IPS-15b (cell line): ENCODE measurements at regions not wholly inside any gene's neighbourhood (a gene's known extent, or its start where the extent isn't known, plus 50 kb on each side); places are given as distances from the start of the nearest gene placed in this dataset.

Source experiments
- H3K27me3 ChIP-seq: one replicate; pipeline ENCODE4 v1.6.1; 2013; ENCODE audit warnings: low read length; ENCODE audit not compliant: control insufficient read depth, insufficient read depth
- H3K36me3 ChIP-seq: one replicate; pipeline ENCODE4 v1.6.1; 2013; ENCODE audit warnings: low read length; ENCODE audit not compliant: control insufficient read depth, insufficient read depth
- H3K4me1 ChIP-seq: one replicate; pipeline ENCODE4 v1.6.1; 2013; ENCODE audit warnings: mild to moderate bottlenecking, low read length; ENCODE audit not compliant: control insufficient read depth, insufficient read depth
- H3K4me3 ChIP-seq: one replicate; pipeline ENCODE4 v1.5.1; 2013; ENCODE audit warnings: low read depth, low read length
- H3K9ac ChIP-seq: one replicate; pipeline ENCODE4 v1.6.1; 2013; ENCODE audit warnings: low read depth, mild to moderate bottlenecking, low read length
- H3K9me3 ChIP-seq: one replicate; pipeline ENCODE4 v1.6.1; 2013; ENCODE audit warnings: mild to moderate bottlenecking, low read length; ENCODE audit not compliant: control insufficient read depth, insufficient read depth

- no peaks in the 10 kb centered on the region for H3K4me1 ChIP-seq
- H3K36me3 ChIP-seq: no peaks in the 10 kb centered on the region
- no peak overlapping the region for H3K4me3 ChIP-seq
- H3K27me3 ChIP-seq: no peaks in the 10 kb centered on the region
- no peak overlapping the region for H3K9ac ChIP-seq
- no peaks in the 10 kb centered on the region for H3K9me3 ChIP-seq
These were observed 112.6 kb upstream of the MTAP start for GRCh38 chr9:21689854-21690253.

- Histone ChIP-seq H3K9ac (no peak overlapping the region), H3K36me3 (no peaks in the 10 kb centered on the region), H3K4me3 (no peak overlapping the region), H3K27me3 (peaks cover under 1% of the 10 kb centered on the region), H3K9me3 (no peaks in the 10 kb centered on the region), H3K4me1 (no peaks in the 10 kb centered on the region)
These were observed 111.9 kb upstream of the MTAP start for GRCh38 chr9:21690561-21690960.

DNA sequence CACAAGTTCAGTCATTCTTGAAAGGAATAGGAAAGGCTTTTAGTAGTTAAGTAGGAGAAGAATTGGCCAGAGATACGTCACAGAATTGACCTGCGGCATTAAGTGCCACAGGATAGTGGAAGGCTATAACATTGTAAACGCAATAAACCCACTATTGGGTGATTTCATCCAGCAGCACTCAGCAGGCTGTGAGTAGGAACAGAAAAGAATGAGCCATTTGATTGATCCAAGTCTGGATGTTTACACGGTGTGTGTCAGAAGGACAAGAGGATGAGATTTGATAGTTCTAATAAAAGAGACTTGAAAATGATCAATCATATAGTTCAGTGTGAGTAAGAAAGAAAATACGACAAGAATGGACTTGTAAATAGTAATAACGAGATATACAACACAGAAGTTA is 110.0 kb upstream of the MTAP start:
- Histone ChIP-seq H3K4me1 (no peaks in the 10 kb centered on the region), H3K27me3 (peaks cover 6% of the 10 kb centered on the region), H3K9ac (no peak overlapping the region), H3K36me3 (no peaks in the 10 kb centered on the region), H3K9me3 (no peaks in the 10 kb centered on the region), H3K4me3 (no peak overlapping the region)

DNA sequence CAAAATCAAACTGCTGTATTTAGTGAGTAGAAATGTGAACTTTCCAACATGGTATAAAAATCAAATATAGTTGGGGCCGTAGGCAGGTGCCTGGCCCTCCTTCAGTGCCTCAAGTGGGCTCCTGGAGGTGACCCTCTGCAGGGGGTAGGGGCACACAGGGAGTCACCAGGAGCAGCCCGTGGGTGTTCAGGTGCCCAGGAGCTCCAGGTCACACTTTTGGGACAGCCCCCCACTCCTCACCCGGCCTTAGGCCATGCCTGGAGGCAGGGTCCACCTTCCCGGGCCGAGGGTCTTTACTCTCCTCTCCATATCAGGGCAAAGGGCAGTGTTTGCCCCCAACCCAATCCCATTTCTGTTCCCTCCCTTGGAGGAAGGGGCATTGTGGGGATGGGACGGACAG is 108.0 kb upstream of the MTAP start:
- Histone ChIP-seq H3K9me3 (no peaks in the 10 kb centered on the region), H3K4me1 (no peaks in the 10 kb centered on the region), H3K9ac (no peak overlapping the region), H3K27me3 (peaks cover 6% of the 10 kb centered on the region), H3K4me3 (no peak overlapping the region), H3K36me3 (no peaks in the 10 kb centered on the region)

- H3K36me3 ChIP-seq: no peaks in the 10 kb centered on the region
- no peak overlapping the region for H3K4me3 ChIP-seq
- peaks cover 6% of the 10 kb centered on the region for H3K27me3 ChIP-seq
- no peaks in the 10 kb centered on the region for H3K4me1 ChIP-seq
- H3K9me3 ChIP-seq: no peaks in the 10 kb centered on the region
- no peak overlapping the region for H3K9ac ChIP-seq
These were observed 107.0 kb upstream of the MTAP start for GRCh38 chr9:21695443-21695842.

- no peaks in the 10 kb centered on the region for H3K9me3 ChIP-seq
- no peaks in the 10 kb centered on the region for H3K36me3 ChIP-seq
- H3K4me3 ChIP-seq: peak overlapping the region; percentile 37
- peaks cover 6% of the 10 kb centered on the region for H3K27me3 ChIP-seq
- no peaks in the 10 kb centered on the region for H3K4me1 ChIP-seq
- no peak overlapping the region for H3K9ac ChIP-seq
These were observed 106.5 kb upstream of the MTAP start for GRCh38 chr9:21695874-21696341.

- Histone ChIP-seq H3K9me3 (no peaks in the 10 kb centered on the region), H3K36me3 (no peaks in the 10 kb centered on the region), H3K4me3 (peak overlapping the region; percentile 37), H3K9ac (no peak overlapping the region), H3K4me1 (no peaks in the 10 kb centered on the region), H3K27me3 (peaks cover 6% of the 10 kb centered on the region)
These were observed 106.0 kb upstream of the MTAP start for GRCh38 chr9:21696411-21696871.

- H3K4me3 ChIP-seq: no peak overlapping the region
- no peaks in the 10 kb centered on the region for H3K36me3 ChIP-seq
- peaks cover 4% of the 10 kb centered on the region for H3K27me3 ChIP-seq
- no peak overlapping the region for H3K9ac ChIP-seq
- peaks cover 5% of the 10 kb centered on the region for H3K4me1 ChIP-seq
- no peaks in the 10 kb centered on the region for H3K9me3 ChIP-seq
These were observed 94.2 kb upstream of the MTAP start for GRCh38 chr9:21708260-21708711.

DNA sequence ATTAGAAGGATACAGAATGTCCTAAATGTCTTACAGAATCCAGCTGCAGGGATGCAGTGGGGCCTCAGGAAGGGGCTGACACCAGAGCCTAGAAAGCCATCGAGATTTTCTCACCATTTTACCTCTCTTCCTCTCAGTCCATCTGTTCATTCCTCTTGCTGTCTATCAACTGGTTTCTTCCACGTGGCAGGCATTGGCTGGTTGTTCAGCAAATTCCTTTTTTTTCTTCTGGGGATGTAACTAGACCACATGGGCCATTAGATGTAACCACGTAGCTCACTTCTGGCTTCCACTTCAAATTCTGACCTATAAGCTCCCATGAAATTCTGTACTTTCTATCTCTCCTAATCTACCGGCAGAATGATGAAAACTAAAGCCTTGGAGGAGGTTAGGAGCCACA is 93.6 kb upstream of the MTAP start:
- Histone ChIP-seq H3K4me3 (no peak overlapping the region), H3K27me3 (peaks cover 4% of the 10 kb centered on the region), H3K36me3 (no peaks in the 10 kb centered on the region), H3K9me3 (no peaks in the 10 kb centered on the region), H3K4me1 (peaks cover 5% of the 10 kb centered on the region), H3K9ac (no peak overlapping the region)

DNA sequence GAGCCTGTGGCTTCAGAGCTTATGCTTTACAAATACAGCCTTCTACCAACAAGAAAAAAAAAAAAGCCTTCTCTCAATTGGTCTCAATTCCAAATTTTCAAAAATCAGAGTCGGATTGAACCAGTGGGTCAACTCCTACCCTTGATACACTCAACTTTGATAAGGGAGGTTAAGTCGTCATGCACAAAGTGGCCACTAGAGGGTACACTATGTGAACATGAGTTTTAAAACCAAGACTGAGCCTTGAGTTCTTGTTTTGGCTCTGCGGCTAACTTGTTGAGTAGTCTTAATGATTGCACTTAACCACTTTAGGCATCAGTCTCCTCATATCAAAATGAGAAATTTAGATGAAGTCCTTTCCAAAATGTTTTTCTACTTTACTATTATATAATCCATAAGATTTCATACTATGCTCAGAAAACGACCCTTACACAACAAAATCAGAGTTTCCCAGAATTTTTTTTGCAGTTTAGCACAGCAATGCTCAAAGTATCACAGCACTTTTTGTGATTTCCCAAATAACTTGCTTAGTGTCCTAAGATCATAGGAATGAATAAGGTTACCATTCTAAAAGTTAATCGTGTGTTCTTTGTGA is 92.9 kb upstream of the MTAP start:
- Histone ChIP-seq H3K9ac (no peak overlapping the region), H3K4me1 (peaks cover 5% of the 10 kb centered on the region), H3K36me3 (no peaks in the 10 kb centered on the region), H3K4me3 (no peak overlapping the region), H3K27me3 (peaks cover 4% of the 10 kb centered on the region), H3K9me3 (no peaks in the 10 kb centered on the region)

- Histone ChIP-seq H3K9me3 (no peaks in the 10 kb centered on the region), H3K9ac (no peak overlapping the region), H3K4me1 (peaks cover 5% of the 10 kb centered on the region), H3K27me3 (peaks cover 4% of the 10 kb centered on the region), H3K36me3 (no peaks in the 10 kb centered on the region), H3K4me3 (no peak overlapping the region)
These were observed 91.8 kb upstream of the MTAP start for GRCh38 chr9:21710548-21711191.

DNA sequence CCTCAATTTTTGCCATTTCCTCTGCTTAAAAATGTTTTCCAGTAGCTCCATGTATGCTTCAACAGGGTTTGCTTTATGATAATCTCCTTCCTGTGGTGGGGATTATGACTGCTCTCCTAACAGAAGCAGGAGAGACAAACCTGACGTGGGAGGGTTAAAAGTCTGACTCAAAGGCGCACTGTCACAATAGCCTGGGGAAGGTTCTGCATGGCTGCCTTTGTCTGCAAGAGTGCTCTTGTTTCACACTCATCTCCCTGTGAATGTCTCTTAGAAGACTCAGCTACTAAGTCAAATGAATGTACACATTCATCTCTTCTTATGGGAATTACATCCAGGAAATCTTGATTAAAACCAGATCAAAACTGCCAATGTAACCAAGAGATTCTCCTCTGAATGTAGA is 90.9 kb upstream of the MTAP start:
- Histone ChIP-seq H3K27me3 (peaks cover 4% of the 10 kb centered on the region), H3K4me1 (peaks cover 5% of the 10 kb centered on the region), H3K36me3 (no peaks in the 10 kb centered on the region), H3K9me3 (no peaks in the 10 kb centered on the region), H3K9ac (no peak overlapping the region), H3K4me3 (no peak overlapping the region)
